Muscle of leg (tissue), 3 donors: ENCODE measurements at regions not wholly inside any gene's neighbourhood (a gene's known extent, or its start where the extent isn't known, plus 50 kb on each side); places are given as distances from the start of the nearest gene placed in this dataset.

Experiments used
- DNase-seq: peaks from one replicate; pipeline ENCODE4 v3.0.0; 2013
- H3K27ac ChIP-seq: one replicate; pipeline ENCODE4 v1.5.1; 2013; ENCODE audit warnings: mild to moderate bottlenecking, low read length, control low read depth
- H3K27me3 ChIP-seq: one replicate; pipeline ENCODE4 v1.6.1; 2013; ENCODE audit warnings: low read length; ENCODE audit not compliant: control insufficient read depth, insufficient read depth
- H3K36me3 ChIP-seq: one replicate; pipeline ENCODE4 v1.6.1; 2013; ENCODE audit warnings: low read length; ENCODE audit not compliant: control insufficient read depth, insufficient read depth
- H3K4me1 ChIP-seq: one replicate; pipeline ENCODE4 v1.6.1; 2013; ENCODE audit warnings: low read length; ENCODE audit not compliant: control insufficient read depth, insufficient read depth
- H3K4me3 ChIP-seq: one replicate; pipeline ENCODE4 v1.5.1; 2013; ENCODE audit warnings: low read length, control low read depth
- H3K9me3 ChIP-seq: replicated peaks from 2 replicates; pipeline ENCODE4 v1.6.1; 2013; ENCODE audit warnings: low read depth, low read length; ENCODE audit not compliant: control insufficient read depth
- WGBS: methylation state at CpG from one replicate; pipeline ENCODE4 v1.1.5; 2013; ENCODE audit warnings: missing lambda C conversion rate; ENCODE audit not compliant: insufficient coverage; 5-methylcytosine and 5-hydroxymethylcytosine counted together

DNA sequence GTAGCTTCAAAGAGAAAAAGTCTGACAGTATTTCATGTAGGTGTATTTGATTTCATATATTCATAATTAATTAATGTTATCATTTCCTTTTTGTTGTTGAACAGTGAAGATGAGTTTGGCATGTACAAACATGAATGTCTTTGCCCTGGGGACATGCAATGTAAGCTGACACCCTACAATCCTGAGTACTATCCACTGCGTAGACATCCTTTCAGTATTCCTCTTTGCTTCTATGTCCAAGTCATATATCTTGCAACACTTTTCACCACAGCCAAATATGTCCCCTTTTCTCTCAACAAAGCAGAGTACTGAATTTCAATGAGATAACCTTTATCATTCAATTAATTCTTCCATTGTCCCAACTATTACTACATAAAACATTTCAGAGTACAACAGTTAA, 93.6 kb downstream of the GPR37 start:
- no peak for DNase-seq
- Histone ChIP-seq H3K27me3 (no peaks in the 10 kb centered on the region), H3K4me1 (no peaks in the 10 kb centered on the region), H3K36me3 (no peaks in the 10 kb centered on the region), H3K4me3 (no peak overlapping the region), H3K27ac (no peak overlapping the region), H3K9me3 (no peaks in the 10 kb centered on the region)
- WGBS: 44% methylated on average over 1 of the region's 1 CpG

DNA sequence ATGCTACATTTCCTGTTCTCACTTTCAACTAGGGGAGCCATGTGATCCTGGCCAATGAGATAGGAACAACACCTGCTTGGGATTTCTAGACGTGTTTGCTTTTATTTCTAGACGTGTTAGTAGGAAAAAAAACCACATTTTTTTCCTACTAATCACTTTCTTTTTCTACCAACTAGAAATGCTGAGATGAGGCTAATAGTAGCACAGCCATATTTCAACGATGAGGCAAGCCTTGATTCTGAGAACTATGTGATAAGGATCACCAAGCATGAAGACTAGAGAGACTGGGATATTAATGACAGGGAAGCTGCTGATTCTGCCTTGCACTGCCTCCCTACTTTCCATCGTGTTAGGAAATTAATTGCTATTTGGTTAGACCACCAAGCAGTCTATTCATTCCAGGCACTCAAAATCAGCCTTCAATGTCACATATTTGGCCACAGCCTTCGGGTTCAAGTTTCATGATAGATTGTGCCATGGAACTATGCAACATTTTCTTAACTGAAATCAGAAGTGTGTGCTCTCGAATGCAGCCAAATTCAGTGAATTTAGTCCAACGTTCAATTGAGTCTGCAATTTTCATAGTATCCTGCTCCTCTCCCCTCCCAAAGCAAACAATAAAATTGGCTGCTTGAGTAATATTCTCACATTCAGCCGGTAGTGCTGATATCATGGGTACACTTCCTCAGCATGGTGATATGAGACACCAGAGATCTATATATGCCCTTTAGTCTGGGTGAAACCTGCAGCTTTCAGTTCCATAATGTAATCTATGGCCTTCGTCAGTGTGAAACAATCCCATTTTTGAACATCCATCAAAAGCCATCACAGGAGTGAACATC, 98.1 kb downstream of the GPR37 start:
- H3K4me3 ChIP-seq: no peak overlapping the region
- WGBS: 89% methylated on average over 5 of the region's 9 CpGs
- no peak overlapping the region for H3K27ac ChIP-seq
- no peaks in the 10 kb centered on the region for H3K36me3 ChIP-seq
- DNase-seq: no peak
- no peaks in the 10 kb centered on the region for H3K4me1 ChIP-seq
- H3K9me3 ChIP-seq: no peaks in the 10 kb centered on the region
- no peaks in the 10 kb centered on the region for H3K27me3 ChIP-seq

DNA sequence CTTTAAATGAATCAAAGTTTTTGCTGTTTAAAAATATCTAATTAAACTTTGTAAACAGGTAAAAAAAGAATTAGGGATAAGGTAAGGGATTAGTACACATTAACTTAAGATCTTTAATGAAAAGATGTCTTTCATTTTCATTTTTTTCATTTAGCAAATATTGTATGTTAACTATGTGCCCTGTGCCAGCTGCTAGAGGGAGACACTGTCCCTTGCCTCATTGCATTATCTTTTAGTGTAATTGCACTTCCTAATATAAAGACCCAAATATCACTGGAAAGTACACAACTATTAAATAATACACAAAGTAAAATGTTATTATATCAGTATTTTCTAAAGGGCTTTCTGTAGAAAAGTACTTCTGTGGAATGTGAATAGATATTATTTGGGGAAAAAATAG, 102.7 kb downstream of the GPR37 start:
- H3K36me3 ChIP-seq: no peaks in the 10 kb centered on the region
- no peaks in the 10 kb centered on the region for H3K4me1 ChIP-seq
- no peak overlapping the region for H3K27ac ChIP-seq
- H3K9me3 ChIP-seq: no peaks in the 10 kb centered on the region
- no peak for DNase-seq
- no peak overlapping the region for H3K4me3 ChIP-seq
- no peaks in the 10 kb centered on the region for H3K27me3 ChIP-seq

DNA sequence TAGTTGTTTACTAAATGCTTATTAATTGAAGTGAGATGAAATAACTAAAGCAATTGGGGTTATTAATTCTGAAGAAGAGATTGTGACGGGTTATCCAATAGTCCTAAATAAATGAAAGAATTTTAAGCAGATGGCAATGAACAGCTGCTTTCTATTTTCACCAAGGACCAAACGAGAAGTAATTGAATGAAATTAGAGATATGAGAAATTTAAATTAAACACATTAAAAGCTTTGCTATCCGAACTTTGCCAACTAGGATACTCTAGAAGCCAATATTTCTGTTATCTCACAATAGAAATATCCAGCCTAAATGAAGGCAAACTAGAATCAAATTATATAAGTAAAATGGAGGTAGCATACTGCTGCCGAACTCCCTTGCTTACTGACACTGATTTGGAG, 103.2 kb downstream of the GPR37 start:
- Histone ChIP-seq H3K4me3 (no peak overlapping the region), H3K27me3 (no peaks in the 10 kb centered on the region), H3K4me1 (no peaks in the 10 kb centered on the region), H3K27ac (no peak overlapping the region), H3K36me3 (no peaks in the 10 kb centered on the region), H3K9me3 (no peaks in the 10 kb centered on the region)
- WGBS: no CpG with 5 or more reads among the region's 4 CpGs
- DNase-seq: no peak

DNA sequence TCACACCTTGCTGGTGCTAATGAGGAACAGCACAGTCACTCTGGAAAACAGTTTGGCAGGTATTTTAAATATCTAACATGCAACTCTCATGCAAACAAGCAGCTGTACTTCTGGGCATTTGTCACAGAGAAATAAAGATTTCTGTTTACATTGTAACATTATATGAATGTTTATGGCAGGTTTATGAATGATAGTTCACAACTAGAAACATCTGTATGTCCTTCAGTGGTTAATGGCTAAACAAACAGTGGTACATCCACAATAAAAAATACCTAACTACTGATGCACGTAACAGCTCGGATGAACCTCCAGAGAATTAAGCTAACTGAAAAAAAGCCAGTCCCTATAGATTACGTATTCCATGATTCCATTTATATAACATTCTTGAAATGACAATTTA, 109.6 kb downstream of the GPR37 start:
- H3K27me3 ChIP-seq: no peaks in the 10 kb centered on the region
- no peak overlapping the region for H3K4me3 ChIP-seq
- H3K9me3 ChIP-seq: no peaks in the 10 kb centered on the region
- H3K27ac ChIP-seq: no peak overlapping the region
- no peak for DNase-seq
- WGBS: 40% methylated on average over 1 of the region's 3 CpGs
- H3K36me3 ChIP-seq: no peaks in the 10 kb centered on the region
- H3K4me1 ChIP-seq: no peaks in the 10 kb centered on the region

DNA sequence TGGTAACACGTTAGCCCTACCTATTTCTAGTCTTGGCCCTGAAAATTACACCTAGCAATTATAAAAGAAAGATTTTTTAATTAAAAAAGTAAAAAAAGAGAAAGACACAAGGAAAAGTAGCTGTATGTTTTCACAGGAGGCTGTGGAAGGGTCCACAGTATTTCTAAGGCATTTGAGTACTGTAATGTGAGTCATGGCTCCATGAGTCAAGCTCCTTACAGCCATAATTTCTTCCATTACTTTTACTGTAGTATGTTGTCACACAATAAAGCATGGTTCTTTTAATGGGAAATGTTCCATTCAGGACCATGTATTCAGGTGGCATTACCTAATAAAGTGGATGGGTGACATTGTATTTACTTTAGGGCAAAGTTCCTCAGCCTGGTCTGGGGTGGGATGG, 113.4 kb downstream of the GPR37 start:
- H3K36me3 ChIP-seq: no peaks in the 10 kb centered on the region
- H3K9me3 ChIP-seq: no peaks in the 10 kb centered on the region
- no CpG with 5 or more reads among the region's 1 CpG for WGBS
- no peak overlapping the region for H3K4me3 ChIP-seq
- H3K27ac ChIP-seq: no peak overlapping the region
- H3K27me3 ChIP-seq: no peaks in the 10 kb centered on the region
- peak; percentile 10 for DNase-seq
- H3K4me1 ChIP-seq: no peaks in the 10 kb centered on the region

DNA sequence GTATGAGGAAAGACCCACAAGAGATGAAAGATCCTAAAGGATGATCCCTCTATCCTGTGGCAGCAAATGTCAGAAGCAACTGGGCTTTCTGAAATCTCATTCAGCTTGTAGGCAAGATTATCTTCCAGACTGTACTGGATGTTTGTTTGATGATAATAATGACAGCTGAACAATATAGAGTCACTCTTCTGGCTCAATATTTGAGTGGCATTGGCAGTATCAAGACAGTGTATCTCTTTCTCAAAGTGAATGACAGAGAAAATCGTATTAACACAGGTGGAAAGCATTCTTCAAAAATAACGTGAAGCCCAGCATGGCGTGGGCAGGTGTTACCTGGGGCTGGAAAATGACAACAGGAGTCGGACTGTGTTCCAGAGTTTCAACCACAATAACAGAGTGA, 114.5 kb downstream of the GPR37 start:
- Histone ChIP-seq H3K27ac (no peak overlapping the region), H3K4me3 (no peak overlapping the region), H3K27me3 (no peaks in the 10 kb centered on the region), H3K4me1 (no peaks in the 10 kb centered on the region), H3K36me3 (no peaks in the 10 kb centered on the region), H3K9me3 (no peaks in the 10 kb centered on the region)
- no peak for DNase-seq
- 85% methylated on average over 4 of the region's 4 CpGs for WGBS

DNA sequence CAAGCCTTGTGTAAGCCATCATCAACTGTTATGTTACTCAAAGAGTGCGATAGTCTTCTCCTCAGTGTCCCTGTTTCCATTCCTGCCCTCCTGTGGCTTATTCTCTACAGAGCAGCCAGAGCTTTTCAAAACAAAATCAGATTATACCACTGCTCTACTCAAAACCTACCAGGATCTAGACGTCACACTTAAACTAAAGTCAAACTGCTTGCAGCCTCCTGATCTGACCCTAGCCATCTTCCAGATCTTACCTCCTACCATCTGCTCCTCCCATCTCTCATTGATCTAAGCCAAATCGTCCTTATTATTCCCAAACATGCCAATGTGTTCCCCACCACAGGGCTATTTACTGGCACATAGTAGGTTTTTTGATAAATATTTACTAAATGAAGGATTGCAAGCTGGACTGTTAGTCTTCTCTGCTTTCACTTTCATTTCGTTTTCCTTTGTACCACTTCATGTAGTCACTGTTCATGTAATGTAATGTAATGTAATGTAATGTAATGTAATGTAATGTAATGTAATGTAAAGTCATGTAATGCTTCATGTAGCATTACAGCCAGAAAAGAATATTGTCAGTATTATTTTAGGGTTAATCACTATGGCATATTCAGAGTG, 116.1 kb downstream of the GPR37 start:
- 78% methylated on average over 2 of the region's 4 CpGs for WGBS
- no peak overlapping the region for H3K27ac ChIP-seq
- DNase-seq: no peak
- H3K36me3 ChIP-seq: no peaks in the 10 kb centered on the region
- H3K4me3 ChIP-seq: no peak overlapping the region
- H3K4me1 ChIP-seq: no peaks in the 10 kb centered on the region
- no peaks in the 10 kb centered on the region for H3K27me3 ChIP-seq
- H3K9me3 ChIP-seq: no peaks in the 10 kb centered on the region

DNA sequence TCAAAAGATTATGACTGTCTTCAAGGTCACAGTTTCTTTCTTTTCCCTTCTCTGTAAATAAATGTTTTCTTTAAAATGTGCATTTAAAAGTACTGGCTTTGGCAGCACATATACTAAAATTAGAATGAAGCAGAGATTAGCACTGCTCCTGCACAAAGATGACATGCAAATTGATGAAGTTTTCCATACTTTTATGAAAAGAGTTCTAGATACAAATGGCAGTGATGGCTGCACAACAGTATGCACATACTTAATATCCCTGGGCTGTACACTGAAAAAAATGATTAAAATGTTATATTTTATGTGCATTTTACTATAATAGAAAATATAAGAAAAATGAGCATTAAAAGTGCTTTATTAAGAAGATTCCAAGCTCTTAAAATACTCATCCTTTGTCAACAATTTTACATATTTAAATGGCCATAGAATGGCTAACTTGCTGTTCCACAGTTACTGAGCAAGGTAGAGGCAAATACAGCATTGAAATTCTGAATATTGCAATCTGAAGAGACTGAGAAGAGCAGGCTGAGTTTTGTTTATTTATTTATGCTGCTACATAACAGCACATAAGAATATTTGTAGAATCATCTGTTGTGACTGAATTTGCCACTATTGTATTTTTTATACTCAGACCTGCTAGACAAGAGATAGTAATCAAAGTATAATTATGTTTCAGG, 117.8 kb downstream of the GPR37 start:
- no peak overlapping the region for H3K27ac ChIP-seq
- DNase-seq: no peak

DNA sequence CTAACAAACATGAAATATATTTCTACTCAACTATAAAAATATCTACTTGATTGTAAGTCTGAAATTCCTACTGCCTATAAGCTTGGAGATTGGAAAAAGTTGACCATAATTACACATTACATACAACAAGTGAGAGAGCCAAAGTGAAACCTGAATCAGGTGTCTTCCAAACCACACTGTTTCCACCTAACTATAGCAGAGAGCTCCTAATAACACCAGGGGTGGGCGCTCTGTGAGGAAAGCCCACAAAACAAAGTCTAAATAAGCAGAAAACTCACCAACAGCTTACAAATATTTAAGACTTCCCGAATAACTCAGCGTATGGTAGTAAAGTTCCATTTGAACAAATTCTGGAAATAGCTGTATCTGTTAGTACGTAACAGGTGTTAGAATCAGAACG, 119.9 kb downstream of the GPR37 start:
- Histone ChIP-seq H3K36me3 (no peaks in the 10 kb centered on the region), H3K9me3 (no peaks in the 10 kb centered on the region), H3K27me3 (no peaks in the 10 kb centered on the region), H3K27ac (no peak overlapping the region), H3K4me3 (no peak overlapping the region), H3K4me1 (no peaks in the 10 kb centered on the region)
- WGBS: no CpG with 5 or more reads among the region's 5 CpGs
- no peak for DNase-seq

More for the DNA sequence above, 117.8 kb downstream of the GPR37 start:
- H3K27me3 ChIP-seq: no peaks in the 10 kb centered on the region
- H3K36me3 ChIP-seq: no peaks in the 10 kb centered on the region
- H3K9me3 ChIP-seq: no peaks in the 10 kb centered on the region
- no peaks in the 10 kb centered on the region for H3K4me1 ChIP-seq
- no peak overlapping the region for H3K4me3 ChIP-seq
